MV-4-11 (cell line): ENCODE measurements at regions not wholly inside any gene's neighbourhood (a gene's known extent, or its start where the extent isn't known, plus 50 kb on each side); places are given as distances from the start of the nearest gene placed in this dataset.
"Not testable (repeated sequence)": the region's sequence is repeated elsewhere in the genome, so short reads cannot be mapped to it uniquely, and the experiment has no call there.

Source experiments
- DNase-seq: peaks from one replicate; lab custom pipeline; 2025; lab: John Stamatoyannopoulos, UW

GRCh38 chr18:53920312-53921075 lies 304.0 kb downstream of the MBD2 start:
- no peak for DNase-seq

- no peak for DNase-seq
These were observed 306.4 kb downstream of the MBD2 start for GRCh38 chr18:53918091-53918490.

- no peak for DNase-seq
These were observed 313.3 kb downstream of the MBD2 start for GRCh38 chr18:53911200-53911599.

DNA sequence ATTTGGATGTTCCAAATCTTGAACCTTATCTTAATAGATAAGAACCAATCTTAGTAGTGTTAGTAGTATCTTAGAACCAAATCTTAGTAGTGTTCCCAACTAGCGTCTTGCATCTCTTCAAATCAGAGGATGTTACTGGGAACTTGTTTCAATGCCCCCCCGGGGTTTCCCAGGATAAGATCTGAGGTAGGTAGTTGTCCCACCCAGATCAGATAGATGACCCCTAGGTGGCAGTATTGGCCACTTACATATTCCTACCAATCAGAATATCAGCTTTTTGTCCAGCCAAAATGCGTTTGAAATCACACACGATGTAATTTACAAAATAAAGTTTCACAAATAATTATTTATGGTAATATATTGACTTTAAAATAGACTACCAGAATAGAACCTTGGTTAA lies 314.8 kb downstream of the MBD2 start:
- peak; percentile 3 for DNase-seq

GRCh38 chr18:53907921-53908320 lies 316.5 kb downstream of the MBD2 start:
- no peak for DNase-seq

- no peak for DNase-seq
These were observed 317.8 kb downstream of the MBD2 start for GRCh38 chr18:53906681-53907080.

DNA sequence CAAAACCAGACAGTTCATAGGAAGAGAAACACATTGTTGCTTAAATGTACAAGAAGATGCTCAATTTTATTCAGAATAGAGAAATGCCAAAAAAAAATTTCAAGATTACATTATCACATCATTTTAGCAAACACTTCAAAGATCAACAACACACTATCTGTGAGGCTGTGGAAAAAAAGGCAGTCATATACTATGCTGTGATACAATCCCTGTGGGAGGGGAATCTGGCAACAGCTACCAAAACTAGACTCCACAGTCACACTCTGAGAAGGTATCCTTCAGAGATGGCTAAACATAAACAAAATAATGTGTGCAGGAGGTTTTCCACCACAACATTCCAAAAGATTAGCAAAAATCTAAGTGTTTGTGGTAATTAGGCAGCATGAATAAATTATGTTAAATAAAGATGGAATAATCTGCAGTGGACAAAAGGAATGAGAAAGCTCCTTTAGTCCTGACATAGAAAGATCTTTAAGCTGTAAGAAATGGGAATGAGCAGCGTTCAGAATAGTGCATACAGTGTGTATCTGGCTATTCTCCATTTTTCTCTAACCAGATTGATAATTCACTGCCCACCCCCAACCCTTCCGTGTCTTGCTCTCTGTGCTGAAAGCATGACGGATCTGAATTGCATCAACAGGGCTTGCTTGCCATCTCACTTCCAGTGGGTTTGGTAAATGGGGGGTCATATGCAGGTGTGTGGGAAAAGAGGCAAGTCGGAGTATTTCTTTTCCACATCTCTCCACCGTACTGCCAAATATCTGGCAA lies 329.6 kb downstream of the MBD2 start:
- DNase-seq, result no peak

DNA sequence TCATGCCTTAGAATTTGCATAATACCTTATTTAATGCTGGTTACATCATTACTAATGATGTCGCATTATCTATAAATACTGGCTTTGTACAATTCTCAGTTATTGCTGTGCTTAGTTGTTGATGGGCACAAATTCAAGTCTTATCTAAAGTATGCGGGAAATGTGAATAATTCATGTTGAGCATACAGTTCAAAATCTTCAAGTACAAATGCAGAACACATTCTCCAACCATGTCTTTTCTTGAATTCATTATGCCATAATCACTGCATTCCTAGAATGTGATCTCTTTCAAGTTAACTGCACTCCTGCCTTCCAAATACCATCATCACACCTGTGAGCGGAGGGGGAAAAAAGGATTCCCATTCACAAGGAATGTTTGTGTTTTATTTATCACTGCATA lies 337.0 kb downstream of the MBD2 start:
- no peak for DNase-seq

- no peak for DNase-seq
These were observed 338.4 kb downstream of the MBD2 start for GRCh38 chr18:53886058-53886457.

DNA sequence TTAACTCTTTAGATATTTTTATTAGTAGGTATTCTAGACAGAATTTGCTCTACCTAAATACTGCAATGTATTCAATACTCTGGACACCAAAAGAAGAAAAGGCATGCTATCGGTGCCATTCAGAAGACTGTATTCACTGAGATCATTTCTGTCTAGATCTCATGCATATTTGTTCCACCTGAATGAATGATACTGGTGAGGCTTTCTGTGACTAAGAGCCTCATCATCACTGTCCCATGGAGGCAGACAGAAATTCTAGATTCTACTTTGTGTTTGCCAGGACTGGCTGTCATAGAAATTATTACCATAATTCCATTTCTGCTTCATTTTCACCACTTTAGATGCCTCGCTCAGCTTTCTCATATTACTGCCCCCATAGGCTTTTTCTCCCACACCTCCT lies 340.7 kb downstream of the MBD2 start:
- no peak for DNase-seq

- no peak for DNase-seq
These were observed 350.4 kb downstream of the MBD2 start for GRCh38 chr18:53874103-53874502.

GRCh38 chr18:53864770-53865169 lies 359.7 kb downstream of the MBD2 start:
- DNase-seq, result no peak

GRCh38 chr18:53862921-53863320 lies 361.5 kb downstream of the MBD2 start:
- DNase-seq, result no peak

DNA sequence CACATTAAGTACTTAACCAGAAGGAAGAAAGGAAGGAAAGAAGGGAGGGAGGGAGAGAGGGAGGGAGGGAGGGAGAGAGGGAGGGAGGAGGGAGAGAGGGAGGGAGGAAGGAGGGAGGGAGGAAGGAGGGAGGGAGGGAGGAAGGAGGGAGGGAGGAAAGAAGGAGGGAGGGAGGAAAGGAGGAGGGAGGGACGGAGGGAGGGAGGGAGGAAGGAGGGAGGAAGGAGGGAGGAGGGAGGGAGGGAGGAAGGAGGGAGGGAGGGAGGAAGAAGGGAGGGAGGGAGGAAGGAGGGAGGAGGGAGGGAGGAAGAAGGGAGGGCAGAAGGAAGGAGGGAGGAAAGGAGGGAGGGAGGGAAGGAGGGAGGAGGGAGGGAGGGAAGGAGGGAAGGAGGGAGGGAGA lies 363.3 kb downstream of the MBD2 start:
- no peak for DNase-seq

- DNase-seq, result no peak
These were observed 364.7 kb downstream of the MBD2 start for GRCh38 chr18:53859764-53860163.

DNA sequence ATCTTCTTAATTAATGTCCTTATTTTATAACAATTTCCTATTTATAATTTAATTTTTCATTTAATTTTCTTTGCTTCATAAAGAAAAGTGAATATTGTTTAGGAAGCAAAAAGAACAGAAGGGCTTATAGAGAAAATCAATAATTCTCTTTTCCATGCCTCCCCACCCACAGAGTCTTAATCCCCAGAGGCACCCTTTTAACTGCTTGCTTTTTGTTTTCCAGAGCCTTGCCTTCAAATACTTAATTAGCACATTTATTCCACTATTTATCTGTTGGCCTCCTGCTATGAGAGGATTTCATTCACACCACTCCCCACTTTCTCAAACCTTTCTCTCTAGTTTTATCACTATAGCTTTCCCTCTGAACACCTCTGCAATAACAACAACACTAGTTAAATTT lies 373.6 kb downstream of the MBD2 start:
- no peak for DNase-seq

DNA sequence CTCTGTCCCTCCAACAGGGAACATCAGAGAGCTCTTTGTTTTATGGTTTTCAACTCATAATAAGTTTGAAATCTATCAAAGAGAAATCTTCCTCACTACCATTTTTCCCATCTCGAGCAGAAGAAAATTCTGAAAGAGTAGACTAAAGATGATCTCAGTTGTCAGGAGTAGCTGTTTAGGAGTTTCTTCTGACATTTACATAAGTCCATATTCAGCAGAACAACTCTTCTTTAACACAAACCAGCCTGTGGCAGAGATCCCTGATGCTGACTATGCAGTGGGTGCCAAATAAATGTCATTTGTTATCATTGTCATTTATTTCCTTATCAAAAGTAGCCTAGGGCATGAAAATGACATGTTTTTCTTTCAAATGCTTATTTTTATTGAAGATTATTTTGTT lies 380.7 kb downstream of the MBD2 start:
- DNase-seq, result no peak

DNA sequence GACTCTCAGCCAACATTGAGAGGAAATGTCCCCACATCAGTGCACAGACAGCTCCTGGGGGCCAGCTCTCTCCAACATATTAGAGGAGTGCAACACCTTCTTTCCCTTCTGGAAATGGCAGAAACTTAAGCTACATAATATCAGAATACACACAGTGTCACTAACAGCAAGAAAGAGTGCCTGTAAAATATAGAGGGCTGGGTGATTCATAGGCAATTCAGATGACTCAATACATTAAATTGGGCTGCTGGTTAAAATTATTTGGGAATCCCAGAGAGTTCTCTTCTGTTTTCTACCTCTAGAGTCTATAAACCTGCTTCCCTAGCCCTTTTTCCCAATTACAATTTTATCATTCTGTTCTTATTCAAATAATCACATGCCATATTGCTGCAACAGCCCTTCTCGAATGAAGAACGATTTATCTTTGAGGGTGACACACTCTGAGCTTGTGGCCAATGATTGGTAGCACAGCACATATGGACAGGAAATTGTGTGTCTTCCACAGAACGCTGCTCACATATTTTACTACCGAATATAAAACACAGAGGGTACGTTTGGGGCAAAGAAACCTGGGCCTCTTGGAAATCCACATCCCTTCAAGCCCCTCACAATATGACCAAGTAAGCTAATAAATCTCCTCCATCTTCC lies 381.2 kb downstream of the MBD2 start:
- DNase-seq, result no peak

GRCh38 chr18:53838746-53839145 lies 385.7 kb downstream of the MBD2 start:
- DNase-seq, result no peak

GRCh38 chr18:53821141-53821540 lies 403.3 kb downstream of the MBD2 start:
- not testable (repeated sequence) for DNase-seq

- no peak for DNase-seq
These were observed 404.8 kb downstream of the MBD2 start for GRCh38 chr18:53819671-53820070.

- no peak for DNase-seq
These were observed 405.3 kb downstream of the MBD2 start for GRCh38 chr18:53819174-53819573.
